CD14-positive monocyte (primary cell): ENCODE measurements at regions not wholly inside any gene's neighbourhood (a gene's known extent, or its start where the extent isn't known, plus 50 kb on each side); places are given as distances from the start of the nearest gene placed in this dataset.

ENCODE experiments used
- DNase-seq, 3 donors: peaks; one replicate each; pipeline ENCODE4 v3.0.0-alpha.2; 2011 to 2022
- H2AFZ ChIP-seq: 2 replicates; pipeline ENCODE4 v1.6.0; 2012; ENCODE audit warnings: mild to moderate bottlenecking, low read depth, low read length, inconsistent platforms; ENCODE audit not compliant: insufficient read depth, poor library complexity, severe bottlenecking
- H3K27ac ChIP-seq, 2 donors: 1 replicate in 1 of 2; 2 replicates in 1 of 2; pipeline ENCODE4 v1.5.1; 2012 to 2013; ENCODE audit warnings: low read length in 2 of 2, control low read depth in 1 of 2, inconsistent platforms in 1 of 2, low read depth in 1 of 2, mild to moderate bottlenecking in 1 of 2
- H3K27me3 ChIP-seq, 2 donors: one replicate each; pipeline versions ENCODE4 v1.6.0 to v1.6.1; 2011 to 2013; ENCODE audit warnings: low read length in 2 of 2; ENCODE audit not compliant: control insufficient read depth in 2 of 2, insufficient read depth in 2 of 2
- H3K36me3 ChIP-seq, 2 donors: replicated peaks in 1 of 2; 1 replicate in 1 of 2; 2 replicates in 1 of 2; pipeline versions ENCODE4 v1.5.1 to v1.6.1; 2012 to 2013; ENCODE audit warnings: low read length in 2 of 2, control low read depth in 1 of 2, inconsistent platforms in 1 of 2, mild to moderate bottlenecking in 1 of 2; ENCODE audit not compliant: insufficient read depth in 2 of 2, control insufficient read depth in 1 of 2
- H3K4me1 ChIP-seq, 2 donors: 1 replicate in 1 of 2; 2 replicates in 1 of 2; pipeline versions ENCODE4 v1.5.1 to v1.6.1; 2012 to 2013; ENCODE audit warnings: low read length in 2 of 2, control low read depth in 1 of 2, inconsistent platforms in 1 of 2, mild to moderate bottlenecking in 1 of 2, moderate library complexity in 1 of 2; ENCODE audit not compliant: insufficient read depth in 2 of 2, control insufficient read depth in 1 of 2
- H3K4me2 ChIP-seq: replicated peaks from 2 replicates; pipeline ENCODE3; 2012; ENCODE audit warnings: low read length, moderate library complexity, mild to moderate bottlenecking; ENCODE audit not compliant: poor library complexity, severe bottlenecking; ENCODE audit errors: extremely low read depth
- H3K4me3 ChIP-seq, 3 experiments: fragments of 200-600 bp in 1 of 3; sonication (generic) in 1 of 3; replicated peaks in 1 of 3; 1 replicate in 2 of 3; 2 replicates in 1 of 3; pipeline ENCODE4 v1.5.1; 2011 to 2013; ENCODE audit warnings: low read length in 3 of 3, mild to moderate bottlenecking in 3 of 3, control low read depth in 2 of 3, low read depth in 2 of 3, inconsistent platforms in 1 of 3, moderate library complexity in 1 of 3
- H3K79me2 ChIP-seq: 2 replicates; pipeline ENCODE4 v1.6.0; 2012; ENCODE audit warnings: mild to moderate bottlenecking, control low read depth, inconsistent platforms, low read length, moderate library complexity; ENCODE audit not compliant: insufficient read depth
- H3K9ac ChIP-seq: 2 replicates; pipeline ENCODE4 v1.6.0; 2017; ENCODE audit warnings: low read length, mild to moderate bottlenecking; ENCODE audit not compliant: insufficient read depth, poor library complexity, severe bottlenecking
- H3K9me3 ChIP-seq, 2 donors: replicated peaks in 1 of 2; 1 replicate in 1 of 2; 2 replicates in 1 of 2; pipeline versions ENCODE4 v1.5.1 to v1.6.1; 2012 to 2013; ENCODE audit warnings: low read length in 2 of 2, control low read depth in 1 of 2; ENCODE audit not compliant: control insufficient read depth in 1 of 2, insufficient read depth in 1 of 2
- H4K20me1 ChIP-seq: 2 replicates; pipeline ENCODE4 v1.6.0; 2012; ENCODE audit warnings: mild to moderate bottlenecking, low read length, control low read depth, moderate library complexity; ENCODE audit not compliant: insufficient read depth
- H3K27ac Mint-ChIP-seq, 7 donors: one replicate each; pipeline ENCODE4 v1.8.0; 2020; ENCODE audit warnings: mild to moderate bottlenecking in 7 of 7, mixed read lengths in 7 of 7, moderate library complexity in 6 of 7, inconsistent platforms in 2 of 7
- H3K27me3 Mint-ChIP-seq, 3 donors: one replicate each; pipeline ENCODE4 v1.8.0; 2021 to 2022; ENCODE audit warnings: low read depth in 3 of 3, mild to moderate bottlenecking in 3 of 3, mixed read lengths in 3 of 3, moderate library complexity in 3 of 3, inconsistent platforms in 1 of 3
- H3K36me3 Mint-ChIP-seq, 2 donors: one replicate each; pipeline ENCODE4 v1.8.0; 2020; ENCODE audit warnings: mixed read lengths in 2 of 2, inconsistent platforms in 1 of 2, mild to moderate bottlenecking in 1 of 2
- H3K4me1 Mint-ChIP-seq: one replicate; pipeline ENCODE4 v1.8.0; 2020; ENCODE audit warnings: mild to moderate bottlenecking, mixed read lengths
- H3K4me3 Mint-ChIP-seq, 2 donors: one replicate each; pipeline ENCODE4 v1.8.0; 2020; ENCODE audit warnings: mild to moderate bottlenecking in 2 of 2, mixed read lengths in 2 of 2, moderate library complexity in 1 of 2
- H3K9me3 Mint-ChIP-seq, 7 donors: one replicate each; pipeline ENCODE4 v1.8.0; 2020 to 2022; ENCODE audit warnings: mixed read lengths in 7 of 7, mild to moderate bottlenecking in 6 of 7, moderate library complexity in 6 of 7, inconsistent platforms in 2 of 7
- WGBS: methylation state at CpG from one replicate; pipeline ENCODE4 v1.1.5; 2013; ENCODE audit warnings: missing lambda C conversion rate; ENCODE audit not compliant: insufficient coverage; 5-methylcytosine and 5-hydroxymethylcytosine counted together
- intact Hi-C, 2 donors: fragments of 100-400 bp; cut with micrococcal nuclease; formaldehyde crosslinking; loops; one replicate each; pipeline versions ENCODE4 v1.15.0 to v1.15.1; 2023
- TF ChIP-seq, protein P1 (sequence below): fragments of 200-600 bp; IDR thresholded peaks from one replicate; pipeline ENCODE4 v1.8.0; 2022; ENCODE audit warnings: antibody characterized with exemption, mild to moderate bottlenecking

- Histone ChIP-seq H3K79me2 (no peaks in the 10 kb centered on the region), H3K36me3 (no peaks in the 10 kb centered on the region), H3K27ac (no peak overlapping the region), H3K9me3 (no peaks in the 10 kb centered on the region), H2AFZ (no peak overlapping the region), H3K4me3 (no peak overlapping the region), H3K9ac (no peak overlapping the region), H3K27me3 (peaks cover 0 to 5% of the 10 kb centered on the region in 2 donors), H4K20me1 (no peaks in the 10 kb centered on the region), H3K4me2 (no peak overlapping the region), H3K4me1 (no peaks in the 10 kb centered on the region)
- DNase-seq: no peak
- no peak overlapping the region for H3K4me3 Mint-ChIP-seq
- intact Hi-C loops: no loop called here
- no peaks in the 10 kb centered on the region for H3K36me3 Mint-ChIP-seq
- peaks cover 0 to 2% (median 0%) of the 10 kb centered on the region in 7 donors for H3K9me3 Mint-ChIP-seq
- TF ChIP-seq, protein P1, sequence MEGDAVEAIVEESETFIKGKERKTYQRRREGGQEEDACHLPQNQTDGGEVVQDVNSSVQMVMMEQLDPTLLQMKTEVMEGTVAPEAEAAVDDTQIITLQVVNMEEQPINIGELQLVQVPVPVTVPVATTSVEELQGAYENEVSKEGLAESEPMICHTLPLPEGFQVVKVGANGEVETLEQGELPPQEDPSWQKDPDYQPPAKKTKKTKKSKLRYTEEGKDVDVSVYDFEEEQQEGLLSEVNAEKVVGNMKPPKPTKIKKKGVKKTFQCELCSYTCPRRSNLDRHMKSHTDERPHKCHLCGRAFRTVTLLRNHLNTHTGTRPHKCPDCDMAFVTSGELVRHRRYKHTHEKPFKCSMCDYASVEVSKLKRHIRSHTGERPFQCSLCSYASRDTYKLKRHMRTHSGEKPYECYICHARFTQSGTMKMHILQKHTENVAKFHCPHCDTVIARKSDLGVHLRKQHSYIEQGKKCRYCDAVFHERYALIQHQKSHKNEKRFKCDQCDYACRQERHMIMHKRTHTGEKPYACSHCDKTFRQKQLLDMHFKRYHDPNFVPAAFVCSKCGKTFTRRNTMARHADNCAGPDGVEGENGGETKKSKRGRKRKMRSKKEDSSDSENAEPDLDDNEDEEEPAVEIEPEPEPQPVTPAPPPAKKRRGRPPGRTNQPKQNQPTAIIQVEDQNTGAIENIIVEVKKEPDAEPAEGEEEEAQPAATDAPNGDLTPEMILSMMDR: no peak
- WGBS: 100% methylated on average over 1 of the region's 3 CpGs
- H3K27ac Mint-ChIP-seq: no peak overlapping the region
- H3K4me1 Mint-ChIP-seq: no peaks in the 10 kb centered on the region
- H3K27me3 Mint-ChIP-seq: peaks cover 4 to 9% (median 7%) of the 10 kb centered on the region in 3 donors
Observed at GRCh38 chr9:96174371-96174770, 127.6 kb downstream of the HSD17B3 start.

DNA sequence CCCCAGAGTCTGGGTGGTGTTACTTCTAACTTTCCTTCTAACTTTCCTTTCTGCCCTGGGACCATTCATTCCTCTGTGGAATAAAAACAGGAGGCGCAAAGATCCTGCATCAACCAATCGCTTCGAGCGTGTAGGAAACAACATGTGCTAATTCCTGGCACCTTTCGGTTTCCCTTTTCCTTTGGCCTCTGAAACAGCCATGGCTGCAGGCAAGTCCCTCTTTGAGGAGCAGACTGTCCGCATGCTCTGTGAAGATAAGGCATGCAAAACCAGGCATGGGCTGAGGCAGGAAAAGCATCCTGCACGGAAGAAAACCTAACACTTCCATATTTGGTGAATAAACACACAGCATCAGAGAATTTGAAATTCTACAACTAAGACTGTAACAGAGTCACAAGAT lies 128.3 kb downstream of the HSD17B3 start:
- Mint-ChIP-seq H3K27ac (no peak overlapping the region), H3K9me3 (peaks cover 0 to 2% (median 0%) of the 10 kb centered on the region in 7 donors), H3K27me3 (peaks cover 4 to 11% (median 7%) of the 10 kb centered on the region in 3 donors), H3K4me3 (no peak overlapping the region), H3K4me1 (no peaks in the 10 kb centered on the region), H3K36me3 (no peaks in the 10 kb centered on the region)
- H3K4me2 ChIP-seq: no peak overlapping the region
- intact Hi-C loops: no loop called here
- no peak overlapping the region for H2AFZ ChIP-seq
- TF ChIP-seq, protein P1: no peak
- no peaks in the 10 kb centered on the region for H4K20me1 ChIP-seq
- no peak overlapping the region for H3K27ac ChIP-seq
- H3K9me3 ChIP-seq: no peaks in the 10 kb centered on the region
- no peaks in the 10 kb centered on the region for H3K36me3 ChIP-seq
- 78% methylated on average over 5 of the region's 7 CpGs for WGBS
- no peak overlapping the region for H3K4me3 ChIP-seq
- H3K4me1 ChIP-seq: no peaks in the 10 kb centered on the region
- no peak overlapping the region for H3K9ac ChIP-seq
- no peaks in the 10 kb centered on the region for H3K79me2 ChIP-seq
- no peak for DNase-seq
- peaks cover 0 to 5% of the 10 kb centered on the region in 2 donors for H3K27me3 ChIP-seq
